SK-N-SH (cell line): ENCODE measurements at regions not wholly inside any gene's neighbourhood (a gene's known extent, or its start where the extent isn't known, plus 50 kb on each side); places are given as distances from the start of the nearest gene placed in this dataset.

ENCODE experiments used
- NFIC ChIP-seq: IDR thresholded peaks from 2 replicates; pipeline ENCODE4 v1.4.0; 2012; ENCODE audit warnings: borderline replicate concordance
- POLR2AphosphoS5 ChIP-seq: IDR thresholded peaks from 2 replicates; pipeline ENCODE4 v1.6.1; 2012; ENCODE audit warnings: low read depth, low read length
- SIN3A ChIP-seq: IDR thresholded peaks from 2 replicates; pipeline ENCODE4 v1.6.1; 2012; ENCODE audit warnings: low read depth, mild to moderate bottlenecking, low read length, moderate library complexity, borderline replicate concordance
- YY1 ChIP-seq: IDR thresholded peaks from 2 replicates; pipeline ENCODE4 v1.4.0; 2012; ENCODE audit warnings: low read depth, mild to moderate bottlenecking
- TF ChIP-seq, protein P1 (sequence below): fragments of 200-600 bp; sonication (generic); IDR thresholded peaks from 2 replicates; pipeline ENCODE4 v1.6.1; 2017; ENCODE audit warnings: antibody characterized with exemption, mild to moderate bottlenecking, moderate library complexity

DNA sequence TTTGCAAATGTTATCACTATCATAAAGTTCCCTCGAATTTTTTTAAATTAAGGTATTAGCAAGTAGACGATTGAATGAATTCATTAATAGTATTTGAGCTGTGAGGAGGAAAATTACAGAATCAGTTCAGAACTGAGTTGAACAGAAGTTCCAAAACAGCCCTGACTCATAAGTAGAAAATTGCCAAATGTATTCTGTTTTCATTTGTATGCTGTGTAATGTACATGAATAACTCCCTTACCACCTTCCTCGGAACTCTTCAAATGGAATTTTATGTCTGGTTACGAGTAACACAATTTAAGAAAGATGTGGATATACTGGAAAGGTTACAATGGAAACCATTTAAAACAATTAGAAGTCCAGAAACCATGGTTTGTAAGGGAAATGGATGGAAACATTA lies 283.3 kb upstream of the FAR2 start:
- TF ChIP-seq, protein P1, sequence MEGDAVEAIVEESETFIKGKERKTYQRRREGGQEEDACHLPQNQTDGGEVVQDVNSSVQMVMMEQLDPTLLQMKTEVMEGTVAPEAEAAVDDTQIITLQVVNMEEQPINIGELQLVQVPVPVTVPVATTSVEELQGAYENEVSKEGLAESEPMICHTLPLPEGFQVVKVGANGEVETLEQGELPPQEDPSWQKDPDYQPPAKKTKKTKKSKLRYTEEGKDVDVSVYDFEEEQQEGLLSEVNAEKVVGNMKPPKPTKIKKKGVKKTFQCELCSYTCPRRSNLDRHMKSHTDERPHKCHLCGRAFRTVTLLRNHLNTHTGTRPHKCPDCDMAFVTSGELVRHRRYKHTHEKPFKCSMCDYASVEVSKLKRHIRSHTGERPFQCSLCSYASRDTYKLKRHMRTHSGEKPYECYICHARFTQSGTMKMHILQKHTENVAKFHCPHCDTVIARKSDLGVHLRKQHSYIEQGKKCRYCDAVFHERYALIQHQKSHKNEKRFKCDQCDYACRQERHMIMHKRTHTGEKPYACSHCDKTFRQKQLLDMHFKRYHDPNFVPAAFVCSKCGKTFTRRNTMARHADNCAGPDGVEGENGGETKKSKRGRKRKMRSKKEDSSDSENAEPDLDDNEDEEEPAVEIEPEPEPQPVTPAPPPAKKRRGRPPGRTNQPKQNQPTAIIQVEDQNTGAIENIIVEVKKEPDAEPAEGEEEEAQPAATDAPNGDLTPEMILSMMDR, result no peak
- TF ChIP-seq POLR2AphosphoS5 (no peak), YY1 (no peak), NFIC (no peak), SIN3A (no peak)
